Erythroblast (primary cell): ENCODE measurements at regions not wholly inside any gene's neighbourhood (a gene's known extent, or its start where the extent isn't known, plus 50 kb on each side); places are given as distances from the start of the nearest gene placed in this dataset.

Source experiments
- GATA1 ChIP-seq: IDR thresholded peaks from 2 replicates; pipeline ENCODE4 v1.6.1; 2011; ENCODE audit warnings: low read depth, mild to moderate bottlenecking, control low read depth, low read length, moderate library complexity
- POLR2A ChIP-seq: IDR thresholded peaks from 2 replicates; pipeline ENCODE4 v1.6.1; 2011; ENCODE audit warnings: mild to moderate bottlenecking, low read length

- TF ChIP-seq POLR2A (no peak), GATA1 (no peak)
These were observed 118.2 kb downstream of the NAF1 start for GRCh38 chr4:163048447-163048846.
